Frontal cortex (tissue), 3 donors: ENCODE measurements at regions not wholly inside any gene's neighbourhood (a gene's known extent, or its start where the extent isn't known, plus 50 kb on each side); places are given as distances from the start of the nearest gene placed in this dataset.

Source experiments
- DNase-seq, 2 donors: peaks; one replicate each; pipeline ENCODE4 v3.0.0; 2012; ENCODE audit warnings: low spot score in 2 of 2
- FAIRE-seq: peaks from 2 replicates; lab custom pipeline; 2012; peaks lifted over from hg19 to GRCh38; lab: Jason Lieb, UNC
- donor health status: control.
- donor health status: control.
- donor health status: control.

GRCh38 chr4:123783921-123784320, 387.3 kb downstream of the SPRY1 start:
- no peak for DNase-seq
- no peak for FAIRE-seq

GRCh38 chr4:123784626-123785025, 388.0 kb downstream of the SPRY1 start:
- DNase-seq (no peak), FAIRE-seq (no peak)

- DNase-seq (no peak), FAIRE-seq (no peak)
Observed at GRCh38 chr4:123785538-123785937, 388.9 kb downstream of the SPRY1 start.

GRCh38 chr4:123786163-123786915, 389.7 kb downstream of the SPRY1 start:
- DNase-seq (no peak), FAIRE-seq (no peak)

- FAIRE-seq (no peak), DNase-seq (no peak)
Observed at GRCh38 chr4:123786920-123787319, 390.3 kb downstream of the SPRY1 start.

- DNase-seq (no peak), FAIRE-seq (no peak)
Observed at GRCh38 chr4:123787512-123788080, 391.0 kb downstream of the SPRY1 start.

GRCh38 chr4:123788577-123788976, 392.0 kb downstream of the SPRY1 start:
- FAIRE-seq (no peak), DNase-seq (no peak)

GRCh38 chr4:123790681-123791080, 394.1 kb downstream of the SPRY1 start:
- no peak for FAIRE-seq
- no peak for DNase-seq

- FAIRE-seq (no peak), DNase-seq (no peak)
Observed at GRCh38 chr4:123802082-123802645, 405.6 kb downstream of the SPRY1 start.

GRCh38 chr4:123802933-123803332, 406.3 kb downstream of the SPRY1 start:
- DNase-seq (no peak), FAIRE-seq (no peak)

- DNase-seq = no peak
- FAIRE-seq = no peak
Observed at GRCh38 chr4:123804196-123804721, 407.7 kb downstream of the SPRY1 start.

GRCh38 chr4:123806056-123806455, 409.5 kb downstream of the SPRY1 start:
- no peak for FAIRE-seq
- DNase-seq = no peak

- no peak for DNase-seq
- no peak for FAIRE-seq
Observed at GRCh38 chr4:123807187-123807586, 410.6 kb downstream of the SPRY1 start.

- no peak for FAIRE-seq
- DNase-seq = no peak
Observed at GRCh38 chr4:123807866-123808265, 411.3 kb downstream of the SPRY1 start.

GRCh38 chr4:123809864-123810263, 413.3 kb downstream of the SPRY1 start:
- FAIRE-seq = no peak
- DNase-seq = no peak

GRCh38 chr4:123812066-123812390, 415.4 kb downstream of the SPRY1 start:
- no peak for FAIRE-seq
- no peak for DNase-seq

GRCh38 chr4:123813901-123814300, 417.3 kb downstream of the SPRY1 start:
- no peak for DNase-seq
- FAIRE-seq = no peak

- FAIRE-seq = no peak
- no peak for DNase-seq
Observed at GRCh38 chr4:123816462-123816861, 419.9 kb downstream of the SPRY1 start.

- FAIRE-seq (no peak), DNase-seq (no peak)
Observed at GRCh38 chr4:123817025-123817688, 420.6 kb downstream of the SPRY1 start.

- no peak for FAIRE-seq
- no peak for DNase-seq
Observed at GRCh38 chr4:123819362-123820035, 422.9 kb downstream of the SPRY1 start.
